ENCODE measurements at regions not wholly inside any gene's neighbourhood (a gene's known extent, or its start where the extent isn't known, plus 50 kb on each side); places are given as distances from the start of the nearest gene placed in this dataset.
"Not testable (repeated sequence)": the region's sequence is repeated elsewhere in the genome, so short reads cannot be mapped to it uniquely, and the experiment has no call there.

DNA sequence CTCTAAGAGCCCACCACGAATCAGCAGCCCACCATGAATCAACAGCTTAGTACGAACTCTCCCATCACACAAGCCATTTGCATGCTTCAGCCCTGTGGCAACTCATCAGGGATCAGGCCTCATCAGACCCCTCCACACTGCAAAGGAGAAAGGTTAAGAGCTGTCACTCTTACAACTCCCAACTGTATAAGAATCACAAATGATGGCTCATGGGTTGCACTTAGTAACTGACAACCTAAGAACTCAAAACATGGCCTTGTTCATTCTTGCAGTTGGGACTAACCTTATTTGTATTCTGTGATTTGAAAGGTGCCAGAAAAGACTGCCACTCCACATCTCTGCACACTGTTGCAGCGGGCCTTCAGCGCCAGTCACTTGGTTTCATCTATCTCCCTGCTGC lies 149.1 kb upstream of the ZNF366 start:
- no peaks in the 10 kb centered on the region for H3K9me3 Mint-ChIP-seq
- H3K36me3 Mint-ChIP-seq (ENCODE audit: low read depth): no peaks in the 10 kb centered on the region
- H3K27me3 Mint-ChIP-seq: peaks cover 4% of the 10 kb centered on the region
- POLR2A ChIA-PET: no interaction called here
- H3K4me1 Mint-ChIP-seq: no peaks in the 10 kb centered on the region
- no peak overlapping the region for H3K4me3 Mint-ChIP-seq
- no peak for DNase-seq
- CTCF ChIA-PET: no interaction called here
- no peak overlapping the region for H3K27ac Mint-ChIP-seq

DNA sequence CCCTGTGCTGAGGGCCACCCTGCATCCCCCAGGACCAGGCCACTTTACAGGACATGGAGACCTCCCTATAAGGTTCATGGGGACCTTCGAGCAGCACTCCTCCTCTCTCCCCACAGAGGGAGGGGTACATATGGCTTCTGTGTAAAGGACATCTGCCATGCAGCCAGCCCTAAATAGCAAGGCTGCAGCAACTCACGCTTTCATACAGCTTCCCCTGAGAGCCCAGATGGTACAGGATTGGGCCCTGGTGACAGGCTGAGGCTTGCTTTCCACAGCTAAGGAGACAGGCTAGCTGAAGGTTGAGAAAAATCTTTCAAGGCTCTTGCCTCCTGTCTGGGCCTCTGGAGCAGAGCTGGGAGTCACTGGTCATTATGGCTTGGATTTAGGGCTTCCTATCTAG lies 147.0 kb upstream of the ZNF366 start:
- Mint-ChIP-seq H3K27ac (no peak overlapping the region), H3K4me1 (no peaks in the 10 kb centered on the region), H3K9me3 (no peaks in the 10 kb centered on the region), H3K27me3 (peaks cover 5% of the 10 kb centered on the region), H3K36me3 (ENCODE audit: low read depth) (no peaks in the 10 kb centered on the region), H3K4me3 (no peak overlapping the region)
- ChIA-PET CTCF (interaction anchor here (1.1 kb wide), 1 partner anchor 43 kb away, joined by 3 read pairs; no protein-coding TSS in a partner anchor), POLR2A (no interaction called here)
- no peak for DNase-seq

DNA sequence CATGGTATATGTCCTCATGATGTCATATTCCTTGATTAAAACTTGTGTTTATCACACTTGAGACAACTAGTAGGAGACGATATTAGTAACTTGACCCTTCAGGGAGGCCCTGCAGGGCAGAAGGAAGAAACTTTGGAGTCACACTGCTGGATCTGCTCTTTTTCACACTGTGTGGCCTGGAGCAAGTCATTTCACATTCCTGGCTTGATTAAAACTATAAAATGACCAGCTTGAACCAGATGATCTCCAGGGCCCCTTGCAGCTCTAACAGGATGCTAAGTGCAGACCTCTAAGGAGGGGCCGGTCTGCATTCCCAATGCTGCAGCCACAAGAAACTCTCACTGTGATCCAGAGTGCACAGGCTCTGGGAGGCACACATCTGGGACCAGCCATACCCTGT lies 146.4 kb upstream of the ZNF366 start:
- DNase-seq: no peak
- Mint-ChIP-seq H3K27ac (no peak overlapping the region), H3K4me3 (no peak overlapping the region), H3K27me3 (peaks cover 1% of the 10 kb centered on the region), H3K9me3 (no peaks in the 10 kb centered on the region), H3K36me3 (ENCODE audit: low read depth) (no peaks in the 10 kb centered on the region), H3K4me1 (no peaks in the 10 kb centered on the region)
- POLR2A ChIA-PET: no interaction called here
- CTCF ChIA-PET: no interaction called here

DNA sequence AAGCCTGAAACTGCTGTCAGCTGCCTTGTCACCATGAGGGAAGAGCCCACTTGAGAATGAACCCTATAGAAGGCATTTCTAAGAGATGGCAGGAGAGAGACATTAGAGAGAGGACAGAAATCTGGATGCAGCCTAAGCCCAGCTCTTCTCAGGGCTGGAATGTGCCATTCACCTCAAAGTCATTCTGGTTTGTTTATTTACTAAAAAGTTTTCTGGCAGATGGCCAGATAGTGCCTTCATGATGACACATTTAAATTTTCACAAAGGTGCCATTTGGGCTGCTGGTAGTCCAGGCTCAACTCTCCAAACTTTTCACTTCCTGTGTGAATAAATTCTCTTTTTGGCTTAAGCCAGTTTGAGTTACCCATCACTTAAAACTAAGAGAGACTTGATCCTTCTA lies 144.6 kb upstream of the ZNF366 start:
- peaks cover 1% of the 10 kb centered on the region for H3K27me3 Mint-ChIP-seq
- no peaks in the 10 kb centered on the region for H3K4me1 Mint-ChIP-seq
- no peak overlapping the region for H3K27ac Mint-ChIP-seq
- no peak overlapping the region for H3K4me3 Mint-ChIP-seq
- DNase-seq: no peak
- CTCF ChIA-PET: no interaction called here
- no peaks in the 10 kb centered on the region for H3K36me3 Mint-ChIP-seq (ENCODE audit: low read depth)
- no peaks in the 10 kb centered on the region for H3K9me3 Mint-ChIP-seq
- POLR2A ChIA-PET: no interaction called here

DNA sequence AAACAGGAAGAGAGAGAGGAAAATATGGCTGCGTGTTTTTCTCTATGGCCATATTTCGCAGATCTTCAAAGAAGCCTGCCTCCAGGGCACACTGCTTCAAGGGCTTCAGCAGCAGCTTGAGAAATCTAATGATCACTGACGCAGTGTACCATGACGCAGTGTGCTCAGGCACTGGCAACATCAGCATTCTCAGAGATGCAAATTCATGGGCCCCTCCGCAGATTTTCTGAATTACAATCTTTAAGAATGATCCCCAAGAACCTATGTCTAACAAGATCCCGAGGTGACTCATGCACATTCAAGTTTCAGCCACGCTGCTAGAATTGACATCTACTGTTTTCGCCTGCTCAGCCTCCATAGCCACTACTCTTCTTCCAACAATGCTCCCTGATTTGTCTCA lies 143.9 kb upstream of the ZNF366 start:
- POLR2A ChIA-PET: no interaction called here
- Mint-ChIP-seq H3K4me3 (no peak overlapping the region), H3K9me3 (no peaks in the 10 kb centered on the region), H3K27me3 (peaks cover 1% of the 10 kb centered on the region), H3K4me1 (no peaks in the 10 kb centered on the region), H3K36me3 (ENCODE audit: low read depth) (no peaks in the 10 kb centered on the region), H3K27ac (no peak overlapping the region)
- CTCF ChIA-PET: no interaction called here
- DNase-seq: no peak

DNA sequence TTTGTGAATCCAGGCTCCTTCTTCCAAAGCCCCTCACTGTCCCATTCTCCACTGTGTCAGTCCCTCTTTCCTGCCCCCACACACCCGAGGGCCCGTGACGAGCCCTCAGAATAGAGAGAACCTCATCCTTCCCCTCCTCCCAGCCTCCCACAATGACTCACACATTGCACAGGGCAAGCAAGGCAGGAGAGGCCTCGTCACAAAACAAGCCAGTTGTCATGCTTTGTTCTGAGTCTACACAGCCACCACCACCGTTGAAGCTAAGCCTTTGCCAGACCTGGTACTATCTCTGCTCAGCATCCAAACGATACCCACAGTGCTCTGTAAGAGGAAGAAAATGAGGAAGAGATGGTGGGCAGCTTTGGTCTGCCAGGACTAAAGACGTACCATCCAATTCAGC lies 142.2 kb upstream of the ZNF366 start:
- Mint-ChIP-seq H3K36me3 (ENCODE audit: low read depth) (no peaks in the 10 kb centered on the region), H3K27me3 (peaks cover 1% of the 10 kb centered on the region), H3K9me3 (no peaks in the 10 kb centered on the region), H3K4me1 (no peaks in the 10 kb centered on the region), H3K4me3 (no peak overlapping the region), H3K27ac (no peak overlapping the region)
- ChIA-PET POLR2A (no interaction called here), CTCF (no interaction called here)
- DNase-seq: no peak

DNA sequence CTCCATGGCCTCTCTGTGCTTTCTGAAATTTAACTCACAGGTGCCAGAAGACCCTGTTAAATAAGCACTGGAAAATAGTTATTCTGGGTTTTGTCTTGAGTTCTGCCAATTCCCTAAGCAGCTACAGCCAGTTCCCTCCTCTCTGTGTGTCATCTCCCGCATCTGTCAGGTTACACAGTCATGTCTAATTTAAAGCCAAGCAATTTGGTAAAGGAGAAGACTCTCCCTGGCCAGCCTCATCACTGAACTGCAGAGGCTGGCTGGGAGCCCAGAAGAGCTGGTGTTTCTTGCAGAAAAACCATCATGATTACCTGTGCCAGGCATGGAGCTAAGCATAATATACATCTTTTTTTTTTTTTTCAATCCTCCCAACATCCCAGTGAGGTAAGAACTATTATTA lies 141.3 kb upstream of the ZNF366 start:
- Mint-ChIP-seq H3K27ac (no peak overlapping the region), H3K9me3 (no peaks in the 10 kb centered on the region), H3K36me3 (ENCODE audit: low read depth) (no peaks in the 10 kb centered on the region), H3K27me3 (peaks cover 4% of the 10 kb centered on the region), H3K4me1 (no peaks in the 10 kb centered on the region), H3K4me3 (no peak overlapping the region)
- ChIA-PET POLR2A (interaction anchor here (0.7 kb wide), 1 partner anchor 18 kb away, joined by 3 read pairs; no protein-coding TSS in a partner anchor), CTCF (no interaction called here)
- DNase-seq: no peak

DNA sequence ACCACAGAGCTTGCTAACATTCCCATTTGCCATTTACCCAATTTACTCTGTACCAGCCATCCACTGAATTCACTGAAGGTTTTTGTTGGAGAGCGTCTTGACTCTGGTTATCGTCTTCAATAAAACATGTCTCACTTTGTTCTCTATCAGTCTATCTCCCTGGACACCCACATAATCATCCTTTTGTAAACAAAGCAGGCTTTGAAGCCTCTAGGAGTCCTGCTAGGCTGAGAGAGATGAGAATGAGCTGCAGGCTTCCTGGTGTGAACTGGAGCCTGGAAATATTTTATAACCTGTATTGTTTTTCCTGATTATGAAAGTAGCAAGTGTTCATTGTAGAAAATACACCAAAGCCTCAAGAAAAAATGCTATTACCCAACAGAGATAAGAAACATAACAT lies 140.6 kb upstream of the ZNF366 start:
- H3K36me3 Mint-ChIP-seq (ENCODE audit: low read depth): no peaks in the 10 kb centered on the region
- no peak for DNase-seq
- POLR2A ChIA-PET: no interaction called here
- no peak overlapping the region for H3K27ac Mint-ChIP-seq
- H3K4me1 Mint-ChIP-seq: no peaks in the 10 kb centered on the region
- no peak overlapping the region for H3K4me3 Mint-ChIP-seq
- no peaks in the 10 kb centered on the region for H3K9me3 Mint-ChIP-seq
- CTCF ChIA-PET: no interaction called here
- peaks cover 4% of the 10 kb centered on the region for H3K27me3 Mint-ChIP-seq

DNA sequence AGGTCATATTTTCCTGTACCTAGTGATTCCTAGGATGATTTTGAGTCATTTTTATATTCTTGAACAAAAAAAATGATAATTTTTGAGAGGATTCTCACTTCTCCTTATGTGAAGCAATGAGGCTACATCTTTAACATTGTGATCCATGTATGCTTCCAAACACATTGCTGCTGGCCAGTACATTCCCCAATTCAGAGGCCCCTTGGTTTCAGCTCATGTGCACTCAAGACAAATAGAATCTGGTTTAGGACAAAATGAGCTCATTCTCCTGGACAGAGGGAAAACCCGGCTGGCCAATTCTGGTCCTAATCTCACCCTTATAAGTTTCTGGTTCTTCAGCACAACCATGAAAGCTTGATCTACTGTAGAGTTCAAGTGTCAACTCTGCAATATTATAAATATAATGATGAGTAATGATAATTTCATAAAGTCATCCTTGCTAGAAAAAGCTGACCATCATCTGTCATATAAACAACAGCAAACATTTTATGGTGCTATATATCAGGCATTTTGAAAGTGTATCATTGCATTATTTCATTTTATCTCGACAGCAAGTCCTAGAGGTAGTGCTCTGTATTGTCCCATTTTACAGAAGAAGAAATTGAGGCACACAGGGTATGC lies 139.1 kb upstream of the ZNF366 start:
- no peak overlapping the region for H3K27ac Mint-ChIP-seq
- peaks cover 6% of the 10 kb centered on the region for H3K27me3 Mint-ChIP-seq
- H3K4me1 Mint-ChIP-seq: no peaks in the 10 kb centered on the region
- POLR2A ChIA-PET: no interaction called here
- no peaks in the 10 kb centered on the region for H3K36me3 Mint-ChIP-seq (ENCODE audit: low read depth)
- no peaks in the 10 kb centered on the region for H3K9me3 Mint-ChIP-seq
- H3K4me3 Mint-ChIP-seq: no peak overlapping the region
- CTCF ChIA-PET: no interaction called here
- no peak for DNase-seq

DNA sequence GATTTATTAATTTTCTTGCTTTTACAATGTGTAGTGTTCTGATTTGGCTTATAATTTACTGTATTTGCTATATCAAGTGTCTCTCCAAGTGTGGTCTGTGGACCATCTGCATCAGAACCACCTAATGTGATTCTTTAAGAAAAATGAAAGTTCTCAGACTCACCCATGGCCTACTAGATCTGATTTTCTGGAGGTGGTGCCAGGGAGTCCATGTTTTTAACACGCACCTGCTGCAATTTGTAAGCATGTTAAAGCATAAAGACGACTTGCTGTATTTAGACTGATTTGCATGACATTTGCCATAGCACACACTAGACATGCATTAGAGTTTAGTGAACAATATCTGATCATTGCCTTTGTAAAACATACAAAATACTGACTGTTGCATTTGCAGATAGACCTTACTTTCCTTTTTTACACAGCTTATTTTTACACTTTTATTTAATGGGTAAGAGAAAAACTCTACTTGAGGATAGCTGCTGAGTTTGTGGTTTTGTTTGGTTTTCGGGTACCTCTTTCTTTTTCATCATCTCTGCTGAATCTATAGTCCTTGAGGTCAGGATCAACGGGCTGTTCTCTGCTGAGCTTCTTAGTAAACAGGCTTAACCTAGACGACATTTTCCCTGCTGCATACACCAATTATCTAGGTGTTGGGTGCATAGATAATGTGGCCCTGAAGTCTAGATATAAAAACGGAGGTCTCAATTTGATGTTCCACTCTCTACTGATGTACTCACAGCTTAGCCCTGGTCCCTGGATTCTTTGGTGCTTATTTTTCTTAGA lies 138.0 kb upstream of the ZNF366 start:
- ChIA-PET POLR2A (no interaction called here), CTCF (interaction anchor here (1.1 kb wide), 1 partner anchor 19 kb away, joined by 3 read pairs; no protein-coding TSS in a partner anchor)
- no peaks in the 10 kb centered on the region for H3K4me1 Mint-ChIP-seq
- no peak for DNase-seq
- no peak overlapping the region for H3K27ac Mint-ChIP-seq
- no peak overlapping the region for H3K4me3 Mint-ChIP-seq
- peaks cover 6% of the 10 kb centered on the region for H3K27me3 Mint-ChIP-seq
- no peaks in the 10 kb centered on the region for H3K9me3 Mint-ChIP-seq
- no peaks in the 10 kb centered on the region for H3K36me3 Mint-ChIP-seq (ENCODE audit: low read depth)

DNA sequence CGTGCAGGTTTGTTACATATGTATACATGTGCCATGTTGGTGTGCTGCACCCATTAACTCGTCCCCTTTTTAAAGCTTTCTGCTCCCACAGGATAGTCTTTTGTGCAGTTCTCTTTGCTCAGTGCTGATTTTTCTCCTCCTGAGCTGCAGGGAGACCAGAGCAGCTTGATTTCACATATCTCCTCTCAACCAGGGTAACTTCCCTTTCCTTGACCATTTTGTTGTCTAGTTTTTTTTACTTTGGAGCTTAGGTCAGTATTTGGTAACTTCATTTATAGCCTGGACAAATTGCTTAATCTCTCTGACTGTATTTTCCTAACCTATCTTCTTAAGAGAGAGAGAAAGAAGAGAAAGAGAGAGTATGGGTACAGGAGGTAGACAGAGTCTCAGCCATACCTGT lies 137.1 kb upstream of the ZNF366 start:
- Mint-ChIP-seq H3K36me3 (ENCODE audit: low read depth) (no peaks in the 10 kb centered on the region), H3K9me3 (no peaks in the 10 kb centered on the region), H3K4me1 (no peaks in the 10 kb centered on the region), H3K27ac (no peak overlapping the region), H3K27me3 (peaks cover 6% of the 10 kb centered on the region), H3K4me3 (no peak overlapping the region)
- no peak for DNase-seq
- ChIA-PET POLR2A (no interaction called here), CTCF (interaction anchor here (1.1 kb wide), 1 partner anchor 20 kb away, joined by 3 read pairs; no protein-coding TSS in a partner anchor)

DNA sequence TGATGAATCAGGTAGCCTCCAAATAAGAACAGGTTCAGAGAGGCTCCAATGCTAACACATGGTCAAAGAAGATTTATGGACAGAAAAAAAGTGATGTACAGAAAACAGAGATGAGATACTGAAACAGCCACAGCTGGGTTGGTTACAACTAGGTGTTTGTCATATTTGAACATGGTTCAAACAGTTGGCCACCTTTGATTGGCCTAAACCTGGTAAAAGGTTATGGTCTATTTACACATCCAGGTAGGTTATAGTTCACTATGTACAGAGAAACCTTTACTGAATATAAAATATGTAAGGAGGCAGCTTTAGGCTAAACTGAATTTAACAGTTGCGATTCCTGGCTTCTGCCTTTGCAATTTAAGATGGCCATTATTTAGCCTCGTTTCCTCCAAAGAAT lies 134.0 kb upstream of the ZNF366 start:
- Mint-ChIP-seq H3K27me3 (peaks cover 6% of the 10 kb centered on the region), H3K4me1 (no peaks in the 10 kb centered on the region), H3K36me3 (ENCODE audit: low read depth) (no peaks in the 10 kb centered on the region), H3K4me3 (no peak overlapping the region), H3K27ac (no peak overlapping the region), H3K9me3 (no peaks in the 10 kb centered on the region)
- no peak for DNase-seq
- CTCF ChIA-PET: no interaction called here
- POLR2A ChIA-PET: no interaction called here

DNA sequence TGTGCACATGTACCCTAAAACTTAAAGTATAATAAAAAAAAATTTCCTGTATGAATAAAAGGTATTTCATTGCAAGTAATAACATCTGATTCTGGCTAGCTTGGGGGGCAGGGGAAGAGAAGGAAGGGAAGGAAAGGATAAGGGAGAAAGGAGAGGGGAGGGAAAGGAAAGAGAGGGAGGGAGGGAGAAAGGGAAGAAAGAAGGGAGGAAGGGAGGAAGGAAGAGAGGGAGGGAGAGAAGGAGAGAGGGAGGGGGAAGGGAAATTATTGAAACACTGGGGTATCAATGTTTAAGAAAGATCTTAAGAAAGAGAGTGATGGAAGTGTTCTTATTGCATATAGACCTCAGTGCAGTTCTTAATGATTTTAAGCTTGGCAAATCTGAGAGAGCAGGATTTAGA lies 129.8 kb upstream of the ZNF366 start:
- H3K4me1 Mint-ChIP-seq: no peaks in the 10 kb centered on the region
- no peak for DNase-seq
- H3K9me3 Mint-ChIP-seq: no peaks in the 10 kb centered on the region
- POLR2A ChIA-PET: no interaction called here
- no peak overlapping the region for H3K27ac Mint-ChIP-seq
- H3K4me3 Mint-ChIP-seq: no peak overlapping the region
- CTCF ChIA-PET: no interaction called here
- H3K36me3 Mint-ChIP-seq (ENCODE audit: low read depth): no peaks in the 10 kb centered on the region
- peaks cover 6% of the 10 kb centered on the region for H3K27me3 Mint-ChIP-seq

DNA sequence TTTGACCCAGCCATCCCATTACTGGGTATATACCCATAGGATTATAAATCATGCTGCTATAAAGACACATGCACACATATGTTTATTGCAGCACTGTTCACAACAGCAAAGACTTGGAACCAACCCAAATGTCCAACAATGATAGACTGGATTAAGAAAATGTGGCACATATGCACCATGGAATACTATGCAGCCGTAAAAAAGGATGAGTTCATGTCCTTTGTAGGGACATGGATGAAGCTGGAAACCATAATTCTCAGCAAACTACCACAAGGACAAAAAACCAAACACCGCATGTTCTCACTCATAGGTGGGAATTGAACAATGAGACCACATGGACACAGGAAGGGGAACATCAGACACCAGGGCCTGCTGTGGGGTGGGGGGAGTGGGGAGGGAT lies 129.4 kb upstream of the ZNF366 start:
- H3K4me1 Mint-ChIP-seq; H3K9me3 Mint-ChIP-seq; DNase-seq; H3K27ac Mint-ChIP-seq; H3K27me3 Mint-ChIP-seq; POLR2A ChIA-PET; H3K4me3 Mint-ChIP-seq; H3K36me3 Mint-ChIP-seq (ENCODE audit: low read depth); CTCF ChIA-PET: not testable (repeated sequence)

Data from activated CD4-positive, alpha-beta memory T cell treated with anti-CD3 and anti-CD28 coated beads, Interleukin-2, amount 10 ng/mL, durations not matched to agents 7 days and 5 days (primary cell).